ENCODE measurements at regions not wholly inside any gene's neighbourhood (a gene's known extent, or its start where the extent isn't known, plus 50 kb on each side); places are given as distances from the start of the nearest gene placed in this dataset.

GRCh38 chr2:239700686-239701345 lies 300.0 kb upstream of the HDAC4 start:
- no peak for DNase-seq

GRCh38 chr2:239697399-239698164 lies 296.8 kb upstream of the HDAC4 start:
- no peak for DNase-seq

- no peak for DNase-seq
Measured at GRCh38 chr2:239696559-239697207, 295.9 kb upstream of the HDAC4 start.

GRCh38 chr2:239695728-239696240 lies 295.0 kb upstream of the HDAC4 start:
- no peak for DNase-seq

- DNase-seq, result no peak
Measured at GRCh38 chr2:239695106-239695727, 294.4 kb upstream of the HDAC4 start.

- DNase-seq, result no peak
Measured at GRCh38 chr2:239694487-239694886, 293.7 kb upstream of the HDAC4 start.

GRCh38 chr2:239693761-239694415 lies 293.1 kb upstream of the HDAC4 start:
- no peak for DNase-seq

- no peak for DNase-seq
Measured at GRCh38 chr2:239693330-239693729, 292.5 kb upstream of the HDAC4 start.

- DNase-seq, result no peak
Measured at GRCh38 chr2:239692919-239693318, 292.1 kb upstream of the HDAC4 start.

GRCh38 chr2:239692362-239692851 lies 291.6 kb upstream of the HDAC4 start:
- no peak for DNase-seq

- no peak for DNase-seq
Measured at GRCh38 chr2:239691720-239692119, 290.9 kb upstream of the HDAC4 start.

GRCh38 chr2:239690651-239691631 lies 290.1 kb upstream of the HDAC4 start:
- DNase-seq, result no peak

- no peak for DNase-seq
Measured at GRCh38 chr2:239689985-239690384, 289.2 kb upstream of the HDAC4 start.

- DNase-seq, result no peak
Measured at GRCh38 chr2:239689410-239689809, 288.6 kb upstream of the HDAC4 start.

- no peak for DNase-seq
Measured at GRCh38 chr2:239688840-239689239, 288.0 kb upstream of the HDAC4 start.

GRCh38 chr2:239688122-239688681 lies 287.4 kb upstream of the HDAC4 start:
- no peak for DNase-seq

GRCh38 chr2:239687441-239687840 lies 286.6 kb upstream of the HDAC4 start:
- no peak for DNase-seq

GRCh38 chr2:239685965-239686364 lies 285.1 kb upstream of the HDAC4 start:
- DNase-seq, result no peak

- DNase-seq, result no peak
Measured at GRCh38 chr2:239685556-239685955, 284.7 kb upstream of the HDAC4 start.

GRCh38 chr2:239684996-239685395 lies 284.2 kb upstream of the HDAC4 start:
- DNase-seq, result no peak
